OCI-LY3 (cell line): ENCODE measurements at regions not wholly inside any gene's neighbourhood (a gene's known extent, or its start where the extent isn't known, plus 50 kb on each side); places are given as distances from the start of the nearest gene placed in this dataset.

Source experiments
- H2AFZ ChIP-seq: fragments of 200-600, 300-600 bp; shearing (Covaris generic); 2 replicates; pipeline ENCODE4 v1.6.0; 2014; ENCODE audit warnings: antibody characterized with exemption, low read depth, low read length
- H3K27ac ChIP-seq: fragments of 200-600, 300-600 bp; sonication (generic); 2 replicates; pipeline ENCODE4 v1.5.1; 2014; ENCODE audit warnings: mild to moderate bottlenecking, low read length, moderate library complexity, mixed read lengths
- H3K27me3 ChIP-seq: fragments of 200-600, 300-600 bp; sonication (generic); 2 replicates; pipeline ENCODE4 v1.6.1; 2014; ENCODE audit warnings: low read depth, low read length, mixed read lengths
- H3K36me3 ChIP-seq: fragments of 200-600, 300-600 bp; sonication (generic); replicated peaks from 2 replicates; pipeline ENCODE3; 2014; ENCODE audit warnings: low read depth, low read length, mixed read lengths
- H3K4me1 ChIP-seq: fragments of 300-600, 200-600 bp; sonication (generic); 2 replicates; pipeline ENCODE4 v1.6.1; 2014; ENCODE audit warnings: low read length, mixed read lengths
- H3K4me2 ChIP-seq: fragments of 200-600, 300-600 bp; sonication (generic); 2 replicates; pipeline ENCODE4 v1.6.1; 2014; ENCODE audit warnings: low read length, mixed read lengths
- H3K4me3 ChIP-seq: fragments of 300-600, 200-600 bp; sonication (generic); 2 replicates; pipeline ENCODE4 v1.5.1; 2014; ENCODE audit warnings: antibody characterized with exemption, mild to moderate bottlenecking, low read length, moderate library complexity
- H3K79me2 ChIP-seq: fragments of 300-600, 200-600 bp; shearing (Covaris generic); 2 replicates; pipeline ENCODE4 v1.6.1; 2014; ENCODE audit warnings: mild to moderate bottlenecking, low read length, mixed read lengths
- H3K9ac ChIP-seq: fragments of 300-600, 200-600 bp; shearing (Covaris generic); 2 replicates; pipeline ENCODE4 v1.6.0; 2014; ENCODE audit warnings: mild to moderate bottlenecking, low read length, moderate library complexity
- H3K9me3 ChIP-seq: fragments of 200-600, 300-600 bp; shearing (Covaris generic); 2 replicates; pipeline ENCODE4 v1.6.1; 2014; ENCODE audit warnings: low read length, mixed read lengths; ENCODE audit not compliant: insufficient read depth
- H4K20me1 ChIP-seq: fragments of 200-600, 300-600 bp; sonication (generic); 2 replicates; pipeline ENCODE4 v1.6.1; 2016; ENCODE audit warnings: low read length, mixed read lengths; ENCODE audit not compliant: insufficient read depth
- EZH2phosphoT487 ChIP-seq: fragments of 200-600 bp; shearing (Covaris generic); IDR thresholded peaks from 2 replicates; pipeline ENCODE4 v1.6.1; 2018; ENCODE audit warnings: antibody characterized with exemption, mixed run types, low read depth
- TF ChIP-seq, protein P1 (sequence below): fragments of 200-600, 300-600 bp; sonication (generic); IDR thresholded peaks from 2 replicates; pipeline ENCODE4 v1.5.1; 2014; ENCODE audit warnings: antibody characterized with exemption, low read length, low read depth

DNA sequence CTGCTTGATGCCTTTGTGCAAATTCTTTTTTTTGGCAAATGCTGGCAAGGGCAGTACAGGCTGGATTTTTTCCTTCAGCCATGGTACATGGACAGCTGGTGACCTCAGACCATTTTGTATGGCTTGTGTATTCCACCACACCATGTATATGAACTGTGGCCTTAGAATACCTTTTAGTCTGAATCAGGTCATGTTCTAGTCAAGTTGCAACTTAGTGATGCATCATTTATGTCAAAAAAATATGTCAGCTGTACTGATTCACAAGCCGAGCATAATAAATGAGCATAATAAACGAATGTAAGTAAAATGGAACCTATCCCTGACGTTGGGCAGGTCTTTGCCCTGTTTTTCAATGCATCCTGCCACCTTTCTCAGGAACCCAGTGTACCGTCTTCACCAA is 219.7 kb upstream of the RUNX1 start:
- H3K9ac ChIP-seq: no peak overlapping the region
- H3K36me3 ChIP-seq: no peaks in the 10 kb centered on the region
- no peaks in the 10 kb centered on the region for H3K27me3 ChIP-seq
- no peak overlapping the region for H3K27ac ChIP-seq
- no peak overlapping the region for H2AFZ ChIP-seq
- H3K79me2 ChIP-seq: no peaks in the 10 kb centered on the region
- H3K4me2 ChIP-seq: no peak overlapping the region
- no peaks in the 10 kb centered on the region for H3K4me1 ChIP-seq
- H4K20me1 ChIP-seq: no peaks in the 10 kb centered on the region
- TF ChIP-seq EZH2phosphoT487: no peak
- TF ChIP-seq, protein P1, sequence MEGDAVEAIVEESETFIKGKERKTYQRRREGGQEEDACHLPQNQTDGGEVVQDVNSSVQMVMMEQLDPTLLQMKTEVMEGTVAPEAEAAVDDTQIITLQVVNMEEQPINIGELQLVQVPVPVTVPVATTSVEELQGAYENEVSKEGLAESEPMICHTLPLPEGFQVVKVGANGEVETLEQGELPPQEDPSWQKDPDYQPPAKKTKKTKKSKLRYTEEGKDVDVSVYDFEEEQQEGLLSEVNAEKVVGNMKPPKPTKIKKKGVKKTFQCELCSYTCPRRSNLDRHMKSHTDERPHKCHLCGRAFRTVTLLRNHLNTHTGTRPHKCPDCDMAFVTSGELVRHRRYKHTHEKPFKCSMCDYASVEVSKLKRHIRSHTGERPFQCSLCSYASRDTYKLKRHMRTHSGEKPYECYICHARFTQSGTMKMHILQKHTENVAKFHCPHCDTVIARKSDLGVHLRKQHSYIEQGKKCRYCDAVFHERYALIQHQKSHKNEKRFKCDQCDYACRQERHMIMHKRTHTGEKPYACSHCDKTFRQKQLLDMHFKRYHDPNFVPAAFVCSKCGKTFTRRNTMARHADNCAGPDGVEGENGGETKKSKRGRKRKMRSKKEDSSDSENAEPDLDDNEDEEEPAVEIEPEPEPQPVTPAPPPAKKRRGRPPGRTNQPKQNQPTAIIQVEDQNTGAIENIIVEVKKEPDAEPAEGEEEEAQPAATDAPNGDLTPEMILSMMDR: no peak
- H3K4me3 ChIP-seq: no peak overlapping the region
- no peaks in the 10 kb centered on the region for H3K9me3 ChIP-seq

DNA sequence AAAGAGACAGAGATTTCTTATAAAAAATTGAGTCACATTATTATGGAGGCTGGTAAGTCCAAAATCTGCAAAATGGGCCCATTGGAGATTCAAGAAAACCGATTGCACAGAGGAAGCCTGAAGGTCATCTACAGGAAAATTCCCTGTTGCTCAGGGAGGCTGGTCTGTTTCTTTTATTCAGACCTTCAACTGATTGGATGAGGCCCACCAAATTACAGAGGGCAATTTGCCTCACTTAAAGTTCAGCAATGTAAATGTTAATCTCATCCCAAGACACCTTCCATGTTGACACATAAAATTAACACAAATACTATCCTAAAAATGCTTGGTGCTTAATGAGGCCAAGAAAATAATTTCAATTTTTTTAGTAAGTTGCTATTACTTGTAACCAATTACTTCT is 219.2 kb upstream of the RUNX1 start:
- H2AFZ ChIP-seq: no peak overlapping the region
- no peaks in the 10 kb centered on the region for H3K36me3 ChIP-seq
- no peaks in the 10 kb centered on the region for H3K9me3 ChIP-seq
- no peaks in the 10 kb centered on the region for H3K27me3 ChIP-seq
- no peak overlapping the region for H3K4me2 ChIP-seq
- no peak overlapping the region for H3K27ac ChIP-seq
- no peaks in the 10 kb centered on the region for H3K79me2 ChIP-seq
- no peak overlapping the region for H3K4me3 ChIP-seq
- no peaks in the 10 kb centered on the region for H4K20me1 ChIP-seq
- no peaks in the 10 kb centered on the region for H3K4me1 ChIP-seq
- H3K9ac ChIP-seq: no peak overlapping the region
- TF ChIP-seq, protein P1: no peak
- no peak for TF ChIP-seq EZH2phosphoT487

DNA sequence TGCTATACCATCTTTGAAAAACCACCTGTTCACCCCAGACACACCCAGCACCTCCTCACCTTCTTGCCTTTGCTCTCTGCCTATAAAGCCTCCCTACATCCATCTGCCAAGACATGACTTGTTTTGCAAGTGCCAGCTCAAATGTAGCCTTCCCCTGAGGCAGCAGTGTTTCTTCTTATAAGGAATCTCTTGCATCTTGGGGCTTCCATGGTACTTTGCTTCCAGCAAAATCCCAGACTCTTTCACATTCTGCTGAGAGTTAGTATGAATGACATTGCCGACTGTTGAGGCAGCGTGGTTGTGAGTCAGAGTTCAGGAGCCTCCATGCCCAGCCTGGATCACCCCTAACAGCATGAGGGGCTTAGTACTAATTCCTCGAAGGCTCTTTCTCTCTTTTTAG is 217.4 kb upstream of the RUNX1 start:
- Histone ChIP-seq H3K79me2 (no peaks in the 10 kb centered on the region), H2AFZ (no peak overlapping the region), H3K4me2 (no peak overlapping the region), H3K4me3 (no peak overlapping the region), H3K36me3 (no peaks in the 10 kb centered on the region), H3K4me1 (no peaks in the 10 kb centered on the region), H4K20me1 (no peaks in the 10 kb centered on the region), H3K9me3 (no peaks in the 10 kb centered on the region), H3K27me3 (no peaks in the 10 kb centered on the region), H3K9ac (no peak overlapping the region), H3K27ac (no peak overlapping the region)
- TF ChIP-seq EZH2phosphoT487: no peak
- TF ChIP-seq, protein P1: no peak

DNA sequence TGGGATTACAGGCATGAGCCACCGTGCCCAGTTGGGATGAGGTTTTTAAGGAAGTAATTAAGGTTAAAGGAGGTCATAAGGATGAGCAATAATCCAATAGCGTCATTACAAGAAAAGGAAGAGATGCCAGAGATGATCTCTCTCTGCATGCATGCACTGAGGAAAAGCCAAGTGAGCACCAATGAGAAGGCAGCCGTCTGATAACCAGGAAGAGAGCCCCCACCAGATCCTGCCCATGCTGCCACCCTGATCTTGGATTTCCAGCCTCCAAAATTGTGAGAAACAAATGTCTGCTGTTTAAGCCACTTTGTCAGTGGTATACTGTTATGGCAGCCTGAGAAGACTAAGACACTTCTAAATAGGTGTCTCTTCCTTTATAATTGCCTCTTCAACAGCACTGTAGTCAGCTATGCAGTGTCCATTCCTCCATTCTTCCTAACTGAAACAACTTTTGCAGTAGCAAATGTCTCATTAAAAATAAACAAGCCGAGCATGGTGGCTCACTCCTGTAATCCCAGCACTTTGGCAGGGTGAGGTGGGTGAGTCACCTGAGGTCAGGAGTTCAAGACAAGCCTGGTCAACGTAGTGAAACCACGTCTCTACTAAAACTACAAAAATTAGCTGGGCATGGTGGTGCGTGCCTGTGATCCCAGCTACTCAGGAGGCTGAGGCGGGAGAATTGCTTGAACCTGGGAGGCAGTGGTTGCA is 216.2 kb upstream of the RUNX1 start:
- peaks cover 4% of the 10 kb centered on the region; the same call in 1 of the 2 replicates for H3K9me3 ChIP-seq
- TF ChIP-seq EZH2phosphoT487: no peak
- TF ChIP-seq, protein P1: no peak
- H3K9ac ChIP-seq: no peak overlapping the region
- no peak overlapping the region for H3K4me3 ChIP-seq
- no peaks in the 10 kb centered on the region for H4K20me1 ChIP-seq
- no peaks in the 10 kb centered on the region for H3K4me1 ChIP-seq
- no peak overlapping the region for H2AFZ ChIP-seq
- no peak overlapping the region for H3K27ac ChIP-seq
- H3K27me3 ChIP-seq: no peaks in the 10 kb centered on the region
- H3K79me2 ChIP-seq: no peaks in the 10 kb centered on the region
- H3K36me3 ChIP-seq: no peaks in the 10 kb centered on the region
- H3K4me2 ChIP-seq: no peak overlapping the region
